ENCODE measurements at regions not wholly inside any gene's neighbourhood (a gene's known extent, or its start where the extent isn't known, plus 50 kb on each side); places are given as distances from the start of the nearest gene placed in this dataset.

- H3K4me3 ChIP-seq, result no peak overlapping the region
- H3K27me3 ChIP-seq, result no peaks in the 10 kb centered on the region
- no peaks in the 10 kb centered on the region for H3K9me3 ChIP-seq
- TF ChIP-seq CTCF (IDR thresholded peaks at IDR 0.05), result no peak
- H3K36me3 ChIP-seq, result no peaks in the 10 kb centered on the region
- intact Hi-C loops (cut with DNase I), result no loop called here
- H3K4me1 ChIP-seq, result no peaks in the 10 kb centered on the region
- no peak overlapping the region for H3K27ac ChIP-seq
- DNase-seq (ENCODE audit: low spot score in 2 of 2), result no peak
Measured at GRCh38 chr15:58282060-58282708, 144.0 kb downstream of the AQP9 start.

- Histone ChIP-seq H3K27me3 (no peaks in the 10 kb centered on the region), H3K27ac (no peak overlapping the region), H3K36me3 (no peaks in the 10 kb centered on the region), H3K4me3 (no peak overlapping the region), H3K4me1 (no peaks in the 10 kb centered on the region), H3K9me3 (no peaks in the 10 kb centered on the region)
- no peak for TF ChIP-seq CTCF (IDR thresholded peaks at IDR 0.05)
- intact Hi-C loops (cut with DNase I), result no loop called here
- no peak for DNase-seq (ENCODE audit: low spot score in 2 of 2)
Measured at GRCh38 chr15:58283302-58283701, 145.1 kb downstream of the AQP9 start.

GRCh38 chr15:58284293-58284692 is 146.1 kb downstream of the AQP9 start:
- no peaks in the 10 kb centered on the region for H3K36me3 ChIP-seq
- no peak overlapping the region for H3K4me3 ChIP-seq
- DNase-seq (ENCODE audit: low spot score in 2 of 2), result no peak
- TF ChIP-seq CTCF (IDR thresholded peaks at IDR 0.05), result no peak
- intact Hi-C loops (cut with DNase I), result no loop called here
- no peak overlapping the region for H3K27ac ChIP-seq
- no peaks in the 10 kb centered on the region for H3K9me3 ChIP-seq
- H3K27me3 ChIP-seq, result no peaks in the 10 kb centered on the region
- H3K4me1 ChIP-seq, result no peaks in the 10 kb centered on the region

GRCh38 chr15:58285212-58285920 is 146.4 kb upstream of the LIPC start:
- no peaks in the 10 kb centered on the region for H3K4me1 ChIP-seq
- no peak overlapping the region for H3K27ac ChIP-seq
- TF ChIP-seq CTCF (IDR thresholded peaks at IDR 0.05), result no peak
- no peak overlapping the region for H3K4me3 ChIP-seq
- no peaks in the 10 kb centered on the region for H3K36me3 ChIP-seq
- H3K27me3 ChIP-seq, result no peaks in the 10 kb centered on the region
- DNase-seq (ENCODE audit: low spot score in 2 of 2), result no peak
- no peaks in the 10 kb centered on the region for H3K9me3 ChIP-seq
- intact Hi-C loops (cut with DNase I), result no loop called here

- Histone ChIP-seq H3K27me3 (no peaks in the 10 kb centered on the region), H3K9me3 (no peaks in the 10 kb centered on the region), H3K27ac (no peak overlapping the region), H3K36me3 (no peaks in the 10 kb centered on the region), H3K4me3 (no peak overlapping the region), H3K4me1 (no peaks in the 10 kb centered on the region)
- no peak for TF ChIP-seq CTCF (IDR thresholded peaks at IDR 0.05)
- no peak for DNase-seq (ENCODE audit: low spot score in 2 of 2)
- intact Hi-C loops (cut with DNase I), result no loop called here
Measured at GRCh38 chr15:58285921-58286278, 145.9 kb upstream of the LIPC start.
